Mucosa of rectum (tissue), 2 donors: ENCODE measurements at regions not wholly inside any gene's neighbourhood (a gene's known extent, or its start where the extent isn't known, plus 50 kb on each side); places are given as distances from the start of the nearest gene placed in this dataset.

Experiments used
- H3K27ac ChIP-seq, 2 donors: one replicate each; pipeline ENCODE4 v1.7.0; 2013; ENCODE audit warnings: inconsistent platforms in 2 of 2, low read depth in 2 of 2, low read length in 2 of 2
- H3K27me3 ChIP-seq, 2 donors: one replicate each; pipeline ENCODE4 v1.7.0; 2013; ENCODE audit warnings: low read length in 2 of 2; ENCODE audit not compliant: control insufficient read depth in 2 of 2, insufficient read depth in 2 of 2
- H3K36me3 ChIP-seq, 2 donors: one replicate each; pipeline ENCODE4 v1.7.0; 2013; ENCODE audit warnings: low read length in 2 of 2; ENCODE audit not compliant: control insufficient read depth in 2 of 2, insufficient read depth in 2 of 2
- H3K4me1 ChIP-seq, 2 donors: one replicate each; pipeline ENCODE4 v1.7.0; 2013; ENCODE audit warnings: low read length in 2 of 2, mild to moderate bottlenecking in 1 of 2; ENCODE audit not compliant: control insufficient read depth in 2 of 2, insufficient read depth in 2 of 2
- H3K4me3 ChIP-seq, 2 donors: one replicate each; pipeline ENCODE4 v1.7.0; 2013; ENCODE audit warnings: low read length in 2 of 2
- H3K9ac ChIP-seq, 2 donors: one replicate each; pipeline ENCODE4 v1.7.0; 2013; ENCODE audit warnings: low read length in 2 of 2, low read depth in 1 of 2, mild to moderate bottlenecking in 1 of 2
- H3K9me3 ChIP-seq, 2 donors: one replicate each; pipeline ENCODE4 v1.7.0; 2013; ENCODE audit warnings: low read length in 2 of 2; ENCODE audit not compliant: control insufficient read depth in 2 of 2
- donor health status: healthy.
- donor health status: Normal muscosa, but diverticular disease.

- no peak overlapping the region for H3K4me3 ChIP-seq
- H3K36me3 ChIP-seq = no peaks in the 10 kb centered on the region
- H3K9ac ChIP-seq = no peak overlapping the region
- H3K27me3 ChIP-seq = no peaks in the 10 kb centered on the region
- no peaks in the 10 kb centered on the region for H3K9me3 ChIP-seq
- no peaks in the 10 kb centered on the region for H3K4me1 ChIP-seq
- no peak overlapping the region for H3K27ac ChIP-seq
These were observed 564.9 kb upstream of the IRAK1BP1 start for GRCh38 chr6:78302411-78302810.

DNA sequence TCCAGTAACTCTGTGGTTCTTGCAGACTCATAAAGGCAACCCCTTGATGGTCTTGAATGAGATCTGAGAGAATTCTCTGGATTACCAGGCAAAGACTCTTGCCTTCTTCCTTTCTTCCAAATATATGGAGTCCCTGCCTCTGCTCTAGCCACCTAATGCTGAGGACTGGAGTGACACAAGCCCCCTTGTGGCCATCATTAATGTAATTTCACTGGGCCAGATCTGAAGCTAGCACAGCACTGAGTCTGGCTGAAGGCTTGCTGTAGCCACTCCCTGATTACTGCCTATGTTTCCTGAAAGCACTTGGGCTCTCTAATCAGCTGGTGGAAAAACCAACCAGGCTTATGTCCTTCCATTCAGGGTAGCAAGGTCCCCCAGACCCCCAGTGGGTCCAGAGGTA, 559.3 kb upstream of the IRAK1BP1 start:
- H3K27ac ChIP-seq = no peak overlapping the region
- no peaks in the 10 kb centered on the region for H3K36me3 ChIP-seq
- no peaks in the 10 kb centered on the region for H3K9me3 ChIP-seq
- H3K4me3 ChIP-seq = no peak overlapping the region
- no peak overlapping the region for H3K9ac ChIP-seq
- no peaks in the 10 kb centered on the region for H3K27me3 ChIP-seq
- H3K4me1 ChIP-seq = no peaks in the 10 kb centered on the region

- H3K36me3 ChIP-seq = no peaks in the 10 kb centered on the region
- no peaks in the 10 kb centered on the region for H3K4me1 ChIP-seq
- no peak overlapping the region for H3K4me3 ChIP-seq
- H3K27ac ChIP-seq = no peak overlapping the region
- no peaks in the 10 kb centered on the region for H3K27me3 ChIP-seq
- H3K9ac ChIP-seq = no peak overlapping the region
- H3K9me3 ChIP-seq = no peaks in the 10 kb centered on the region
These were observed 545.1 kb upstream of the IRAK1BP1 start for GRCh38 chr6:78322068-78322845.

GRCh38 chr6:78324213-78324612, 543.1 kb upstream of the IRAK1BP1 start:
- H3K36me3 ChIP-seq = no peaks in the 10 kb centered on the region
- no peaks in the 10 kb centered on the region for H3K9me3 ChIP-seq
- no peak overlapping the region for H3K9ac ChIP-seq
- no peaks in the 10 kb centered on the region for H3K4me1 ChIP-seq
- no peak overlapping the region for H3K27ac ChIP-seq
- no peaks in the 10 kb centered on the region for H3K27me3 ChIP-seq
- no peak overlapping the region for H3K4me3 ChIP-seq

- no peaks in the 10 kb centered on the region for H3K9me3 ChIP-seq
- no peaks in the 10 kb centered on the region for H3K36me3 ChIP-seq
- H3K27me3 ChIP-seq = no peaks in the 10 kb centered on the region
These were observed 526.6 kb upstream of the IRAK1BP1 start for GRCh38 chr6:78340755-78341154.

DNA sequence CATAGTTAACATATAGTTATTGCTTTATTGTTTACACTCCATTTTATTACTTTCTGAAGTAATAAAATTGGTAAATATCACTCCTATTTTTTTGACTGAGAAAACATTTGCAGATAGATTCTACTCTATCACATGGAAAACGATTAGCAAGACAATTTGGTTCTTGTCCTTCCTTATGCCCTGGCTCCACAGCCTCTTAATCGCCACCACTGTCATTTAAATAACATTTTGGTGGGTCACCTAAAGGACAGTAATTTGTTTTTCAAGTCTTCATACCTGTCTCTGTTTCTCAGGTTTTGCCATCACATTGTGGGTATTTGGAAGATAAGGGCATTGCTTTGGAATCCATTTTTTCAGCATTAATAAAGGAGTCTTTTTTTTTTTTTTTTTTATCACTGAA, 521.5 kb upstream of the IRAK1BP1 start:
- H3K9ac ChIP-seq = no peak overlapping the region
- no peaks in the 10 kb centered on the region for H3K4me1 ChIP-seq

More at GRCh38 chr6:78340755-78341154, 526.6 kb upstream of the IRAK1BP1 start:
- Histone ChIP-seq H3K4me1 (no peaks in the 10 kb centered on the region), H3K9ac (no peak overlapping the region), H3K27ac (no peak overlapping the region), H3K4me3 (no peak overlapping the region)

GRCh38 chr6:78347191-78347916, 520.0 kb upstream of the IRAK1BP1 start:
- Histone ChIP-seq H3K9me3 (no peaks in the 10 kb centered on the region), H3K36me3 (no peaks in the 10 kb centered on the region), H3K4me3 (no peak overlapping the region), H3K4me1 (no peaks in the 10 kb centered on the region), H3K27me3 (no peaks in the 10 kb centered on the region), H3K9ac (no peak overlapping the region), H3K27ac (no peak overlapping the region)

More for the DNA sequence above, 521.5 kb upstream of the IRAK1BP1 start:
- Histone ChIP-seq H3K36me3 (no peaks in the 10 kb centered on the region), H3K4me3 (no peak overlapping the region), H3K27ac (no peak overlapping the region), H3K9me3 (no peaks in the 10 kb centered on the region), H3K27me3 (no peaks in the 10 kb centered on the region)

DNA sequence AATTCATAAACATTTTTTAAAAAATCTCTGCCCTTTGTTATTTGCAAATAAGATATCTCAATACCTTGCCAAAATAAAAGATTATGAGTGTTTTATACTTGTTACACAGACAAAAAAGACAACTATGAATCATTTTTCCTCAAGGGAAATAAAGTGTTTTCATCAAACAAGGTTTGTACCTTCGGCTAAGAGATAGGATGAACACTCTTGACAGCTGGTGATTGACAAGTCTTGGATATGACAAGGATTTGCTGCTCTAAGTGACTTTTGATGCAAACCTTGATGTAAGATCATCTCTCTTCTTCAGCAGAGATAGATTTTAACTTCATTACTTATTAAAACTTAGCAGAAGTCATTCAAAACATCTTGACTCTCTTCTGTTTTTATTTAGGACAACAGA, 514.3 kb upstream of the IRAK1BP1 start:
- no peaks in the 10 kb centered on the region for H3K9me3 ChIP-seq
- H3K27me3 ChIP-seq = no peaks in the 10 kb centered on the region

DNA sequence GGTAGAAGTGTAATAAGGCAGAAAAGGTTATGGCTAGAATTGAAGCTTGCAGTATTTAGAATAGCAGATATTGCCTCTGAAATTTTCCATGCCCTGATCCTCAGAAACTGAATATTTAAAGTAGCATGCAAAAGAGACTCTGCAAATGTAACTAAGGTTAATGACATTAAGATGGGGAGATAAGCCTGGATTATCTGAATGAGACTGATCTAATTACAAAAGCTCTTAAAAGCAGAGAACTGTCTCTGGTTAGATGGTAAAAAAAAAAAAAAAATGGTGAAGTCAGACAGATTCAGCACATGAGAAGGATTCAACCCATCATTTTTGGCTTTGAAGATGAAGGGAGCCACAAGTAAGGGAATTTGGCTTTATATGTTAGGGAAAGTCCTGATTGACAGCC, 503.7 kb upstream of the IRAK1BP1 start:
- H3K9me3 ChIP-seq = no peaks in the 10 kb centered on the region
- no peaks in the 10 kb centered on the region for H3K4me1 ChIP-seq
- no peaks in the 10 kb centered on the region for H3K36me3 ChIP-seq
- H3K9ac ChIP-seq = no peak overlapping the region
- no peak overlapping the region for H3K4me3 ChIP-seq
- H3K27me3 ChIP-seq = no peaks in the 10 kb centered on the region
- H3K27ac ChIP-seq = no peak overlapping the region

More for the DNA sequence above, 514.3 kb upstream of the IRAK1BP1 start:
- Histone ChIP-seq H3K4me1 (no peaks in the 10 kb centered on the region), H3K27ac (no peak overlapping the region), H3K36me3 (no peaks in the 10 kb centered on the region), H3K9ac (no peak overlapping the region), H3K4me3 (no peak overlapping the region)

DNA sequence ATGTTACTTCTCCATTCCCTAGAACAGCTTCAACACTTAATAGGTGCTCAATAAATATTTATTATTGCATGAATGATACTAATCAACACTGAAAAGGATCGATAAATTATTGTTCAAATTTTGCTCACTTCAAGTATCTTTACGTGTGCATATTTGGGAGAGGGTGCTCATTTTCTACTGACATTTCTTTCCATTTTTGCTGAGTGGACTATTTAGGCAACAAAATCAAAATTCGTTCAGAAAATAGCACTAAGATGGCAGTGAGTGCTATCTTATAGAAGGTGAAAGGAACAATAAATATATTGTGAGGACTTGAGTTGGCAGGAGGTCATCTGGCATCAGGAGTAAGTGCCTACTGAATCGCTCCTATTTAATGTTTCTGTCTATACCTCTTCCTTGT, 501.9 kb upstream of the IRAK1BP1 start:
- H3K4me1 ChIP-seq = no peaks in the 10 kb centered on the region

More for the DNA sequence above, 501.9 kb upstream of the IRAK1BP1 start:
- Histone ChIP-seq H3K36me3 (no peaks in the 10 kb centered on the region), H3K9ac (no peak overlapping the region), H3K27me3 (no peaks in the 10 kb centered on the region), H3K9me3 (no peaks in the 10 kb centered on the region), H3K4me3 (no peak overlapping the region), H3K27ac (no peak overlapping the region)
